ENCODE measurements at regions not wholly inside any gene's neighbourhood (a gene's known extent, or its start where the extent isn't known, plus 50 kb on each side); places are given as distances from the start of the nearest gene placed in this dataset.

GRCh38 chr4:32147446-32148085 is 1427.4 kb downstream of the PCDH7 start:
- no peak overlapping the region for H3K4me3 ChIP-seq (ENCODE audit: low read depth, low read length, poor library complexity, severe bottlenecking)

GRCh38 chr4:32148111-32148666 is 1428.0 kb downstream of the PCDH7 start:
- Histone ChIP-seq H3K9me3 (ENCODE audit: low read length) (no peaks in the 10 kb centered on the region), H3K36me3 (ENCODE audit: insufficient read depth, low read length) (no peaks in the 10 kb centered on the region), H3K4me3 (ENCODE audit: low read depth, low read length, poor library complexity, severe bottlenecking) (no peak overlapping the region), H3K9me2 (ENCODE audit: insufficient read depth, low read length) (no peaks in the 10 kb centered on the region), H2AFZ (ENCODE audit: low read length) (no peak overlapping the region), H3K79me2 (ENCODE audit: insufficient read depth, low read depth, low read length) (no peaks in the 10 kb centered on the region), H3K27ac (ENCODE audit: low read depth, low read length, poor library complexity, severe bottlenecking) (no peak overlapping the region), H3K4me2 (ENCODE audit: low read length) (no peak overlapping the region), H4K20me1 (ENCODE audit: insufficient read depth, low read length) (no peaks in the 10 kb centered on the region), H3K4me1 (ENCODE audit: insufficient read depth, low read length, poor library complexity, severe bottlenecking) (no peaks in the 10 kb centered on the region)
- intact Hi-C loops (cut with micrococcal nuclease; ENCODE audit: unreplicated experiment): no loop called here
- TF ChIP-seq EZH2phosphoT487 (IDR thresholded peaks at IDR 0.05; ENCODE audit: borderline replicate concordance, low read depth, low read length): no peak
- no peak for TF ChIP-seq CTCF (conservative IDR thresholded peaks at IDR 0.05; ENCODE audit: low read length)
- CTCF ChIA-PET (ENCODE audit: unreplicated experiment): no interaction called here
- no TSS peak for BruUV-seq (replicated peaks)
- no peak for DNase-seq (ENCODE audit: low spot score)
- POLR2A ChIA-PET: interaction anchor here (0.6 kb wide), 1 partner anchor 9 kb away, joined by 6 read pairs; no protein-coding TSS in a partner anchor

More at GRCh38 chr4:32147446-32148085, 1427.4 kb downstream of the PCDH7 start:
- no peaks in the 10 kb centered on the region for H3K79me2 ChIP-seq (ENCODE audit: insufficient read depth, low read depth, low read length)
- H3K9me3 ChIP-seq (ENCODE audit: low read length): no peaks in the 10 kb centered on the region
- TF ChIP-seq EZH2phosphoT487 (IDR thresholded peaks at IDR 0.05; ENCODE audit: borderline replicate concordance, low read depth, low read length): no peak
- no peak for TF ChIP-seq CTCF (conservative IDR thresholded peaks at IDR 0.05; ENCODE audit: low read length)
- H4K20me1 ChIP-seq (ENCODE audit: insufficient read depth, low read length): no peaks in the 10 kb centered on the region
- no TSS peak for BruUV-seq (replicated peaks)
- peak overlapping the region; percentile 29; the same call in 1 of the 2 replicates for H3K4me2 ChIP-seq (ENCODE audit: low read length)
- intact Hi-C loops (cut with micrococcal nuclease; ENCODE audit: unreplicated experiment): no loop called here
- CTCF ChIA-PET (ENCODE audit: unreplicated experiment): no interaction called here
- POLR2A ChIA-PET: interaction anchor here (0.6 to 2.0 kb wide), 2 partner anchors 9 to 16 kb away, joined by 6 read pairs; no protein-coding TSS in a partner anchor
- no peaks in the 10 kb centered on the region for H3K4me1 ChIP-seq (ENCODE audit: insufficient read depth, low read length, poor library complexity, severe bottlenecking)
- H3K27ac ChIP-seq (ENCODE audit: low read depth, low read length, poor library complexity, severe bottlenecking): no peak overlapping the region
- DNase-seq (ENCODE audit: low spot score): no peak
- no peaks in the 10 kb centered on the region for H3K9me2 ChIP-seq (ENCODE audit: insufficient read depth, low read length)
- no peaks in the 10 kb centered on the region for H3K36me3 ChIP-seq (ENCODE audit: insufficient read depth, low read length)
- no peak overlapping the region for H2AFZ ChIP-seq (ENCODE audit: low read length)

GRCh38 chr4:32158961-32159360 is 1438.8 kb downstream of the PCDH7 start:
- Histone ChIP-seq H3K4me1 (ENCODE audit: insufficient read depth, low read length, poor library complexity, severe bottlenecking) (no peaks in the 10 kb centered on the region), H3K4me3 (ENCODE audit: low read depth, low read length, poor library complexity, severe bottlenecking) (no peak overlapping the region), H3K79me2 (ENCODE audit: insufficient read depth, low read depth, low read length) (no peaks in the 10 kb centered on the region), H3K9me2 (ENCODE audit: insufficient read depth, low read length) (no peaks in the 10 kb centered on the region), H3K9me3 (ENCODE audit: low read length) (no peaks in the 10 kb centered on the region), H3K36me3 (ENCODE audit: insufficient read depth, low read length) (no peaks in the 10 kb centered on the region), H2AFZ (ENCODE audit: low read length) (no peak overlapping the region), H3K27ac (ENCODE audit: low read depth, low read length, poor library complexity, severe bottlenecking) (no peak overlapping the region), H3K4me2 (ENCODE audit: low read length) (no peak overlapping the region), H4K20me1 (ENCODE audit: insufficient read depth, low read length) (no peaks in the 10 kb centered on the region)
- POLR2A ChIA-PET: interaction anchor here (1.0 kb wide), 1 partner anchor 8 kb away, joined by 4 read pairs; no protein-coding TSS in a partner anchor
- no TSS peak for BruUV-seq (replicated peaks)
- DNase-seq (ENCODE audit: low spot score): no peak
- intact Hi-C loops (cut with micrococcal nuclease; ENCODE audit: unreplicated experiment): no loop called here
- CTCF ChIA-PET (ENCODE audit: unreplicated experiment): no interaction called here
- TF ChIP-seq CTCF (conservative IDR thresholded peaks at IDR 0.05; ENCODE audit: low read length) (no peak), EZH2phosphoT487 (IDR thresholded peaks at IDR 0.05; ENCODE audit: borderline replicate concordance, low read depth, low read length) (no peak)
